GM23338 (cell line): ENCODE measurements at regions not wholly inside any gene's neighbourhood (a gene's known extent, or its start where the extent isn't known, plus 50 kb on each side); places are given as distances from the start of the nearest gene placed in this dataset.

ENCODE experiments used
- ATAC-seq: fragments of 200-7000 bp; cut with Tn5 transposase; 3 replicates; pipeline ENCODE4 v1.9.1; 2020
- DNase-seq: peaks from one replicate; pipeline ENCODE4 v3.0.0-alpha.2; 2015; ENCODE audit warnings: low spot score
- H2AFZ ChIP-seq: fragments of 200-600 bp; sonication (generic); 2 replicates; pipeline ENCODE4 v1.8.0; 2016; ENCODE audit warnings: antibody characterized with exemption, mild to moderate bottlenecking, moderate library complexity
- H3F3A ChIP-seq: fragments of 200-600 bp; sonication (generic); replicated peaks from 2 replicates; pipeline ENCODE4 v1.8.0; 2017; ENCODE audit warnings: antibody characterized with exemption, mixed run types, low read depth
- H3K27ac ChIP-seq: fragments of 200-600 bp; sonication (generic); 2 replicates; pipeline ENCODE4 v1.6.1; 2016; ENCODE audit warnings: low read depth
- H3K27me3 ChIP-seq: fragments of 200-600 bp; sonication (generic); 2 replicates; pipeline ENCODE4 v1.8.0; 2016; ENCODE audit warnings: mild to moderate bottlenecking, mixed run types, moderate library complexity; ENCODE audit not compliant: insufficient read depth
- H3K36me3 ChIP-seq: fragments of 200-600 bp; sonication (generic); 2 replicates; pipeline ENCODE4 v1.8.0; 2016; ENCODE audit warnings: mild to moderate bottlenecking; ENCODE audit not compliant: insufficient read depth
- H3K4me1 ChIP-seq: fragments of 200-600 bp; sonication (generic); 2 replicates; pipeline ENCODE4 v1.8.0; 2016; ENCODE audit warnings: mild to moderate bottlenecking, moderate library complexity; ENCODE audit not compliant: insufficient read depth
- H3K4me2 ChIP-seq: fragments of 200-600 bp; sonication (generic); 2 replicates; pipeline ENCODE4 v1.7.1; 2017; ENCODE audit warnings: mixed run types
- H3K4me3 ChIP-seq: fragments of 200-600 bp; sonication (generic); 2 replicates; pipeline ENCODE4 v1.6.1; 2016; ENCODE audit warnings: mixed run types
- H3K79me2 ChIP-seq: fragments of 200-600 bp; sonication (generic); replicated peaks from 2 replicates; pipeline ENCODE4 v1.8.0; 2017; ENCODE audit warnings: mild to moderate bottlenecking; ENCODE audit not compliant: insufficient read depth
- H3K9me2 ChIP-seq: fragments of 200-600 bp; sonication (generic); 2 replicates; pipeline ENCODE4 v1.8.0; 2017; ENCODE audit not compliant: insufficient read depth
- H4K20me1 ChIP-seq: fragments of 200-600 bp; sonication (generic); replicated peaks from 2 replicates; pipeline ENCODE4 v1.8.0; 2017; ENCODE audit warnings: mild to moderate bottlenecking; ENCODE audit not compliant: insufficient read depth
- H3K27ac Mint-ChIP-seq: 2 replicates; pipeline ENCODE4 v1.8.0; 2020; ENCODE audit warnings: inconsistent platforms, mild to moderate bottlenecking, moderate library complexity, mixed read lengths
- H3K27me3 Mint-ChIP-seq: 3 replicates; pipeline ENCODE4 v1.8.0; 2022; ENCODE audit warnings: low read depth, mild to moderate bottlenecking, moderate library complexity, mixed read lengths, inconsistent platforms; ENCODE audit not compliant: insufficient read depth, poor library complexity
- H3K36me3 Mint-ChIP-seq: 3 replicates; pipeline ENCODE4 v1.8.0; 2021; ENCODE audit warnings: low read depth, mild to moderate bottlenecking, inconsistent platforms, moderate library complexity, mixed read lengths
- H3K4me1 Mint-ChIP-seq: 3 replicates; pipeline ENCODE4 v1.8.0; 2020; ENCODE audit warnings: mild to moderate bottlenecking, inconsistent platforms, mixed read lengths
- H3K4me3 Mint-ChIP-seq: 3 replicates; pipeline ENCODE4 v1.8.0; 2021; ENCODE audit warnings: moderate library complexity, mild to moderate bottlenecking, inconsistent platforms, mixed read lengths
- H3K9me3 Mint-ChIP-seq: 3 replicates; pipeline ENCODE4 v1.8.0; 2020; ENCODE audit warnings: moderate library complexity, mild to moderate bottlenecking, inconsistent platforms, mixed read lengths
- CREB1 ChIP-seq: fragments of 250-450 bp; sonication (Bioruptor Pico); IDR thresholded peaks from 2 replicates; pipeline ENCODE4 v1.5.0; 2020; ENCODE audit warnings: low read depth, mild to moderate bottlenecking, moderate library complexity
- ETS1 ChIP-seq: IDR thresholded peaks from 2 replicates; pipeline ENCODE4 v1.6.1; 2016; ENCODE audit warnings: antibody characterized with exemption
- EZH2 ChIP-seq: fragments of 200-600 bp; sonication (generic); IDR thresholded peaks from one replicate; pipeline ENCODE4 v1.8.0; 2017; ENCODE audit warnings: antibody characterized with exemption, mild to moderate bottlenecking, low read depth; ENCODE audit not compliant: unreplicated experiment
- EZH2phosphoT487 ChIP-seq: fragments of 200-600 bp; sonication (generic); IDR thresholded peaks from one replicate; pipeline ENCODE4 v1.8.1; 2018; ENCODE audit warnings: antibody characterized with exemption; ENCODE audit not compliant: unreplicated experiment
- JUNB ChIP-seq: IDR thresholded peaks from one replicate; pipeline ENCODE4 v1.6.1; 2016; ENCODE audit warnings: antibody characterized with exemption; ENCODE audit not compliant: unreplicated experiment
- NANOG ChIP-seq: IDR thresholded peaks from 2 replicates; pipeline ENCODE4 v1.6.1; 2016; ENCODE audit warnings: antibody characterized with exemption, borderline replicate concordance
- POLR2AphosphoS5 ChIP-seq: IDR thresholded peaks from 2 replicates; pipeline ENCODE4 v1.6.1; 2016; ENCODE audit warnings: antibody characterized with exemption, low read depth
- STAT1 ChIP-seq: IDR thresholded peaks from one replicate; pipeline ENCODE4 v1.6.1; 2016; ENCODE audit warnings: antibody characterized with exemption; ENCODE audit not compliant: unreplicated experiment
- ZNF114 ChIP-seq: fragments of 250-450 bp; sonication (Bioruptor Pico); IDR thresholded peaks from 2 replicates; pipeline ENCODE4 v1.5.0; 2020; ENCODE audit warnings: mild to moderate bottlenecking, moderate library complexity
- ZNF331 ChIP-seq: fragments of 250-450 bp; sonication (Bioruptor Pico); IDR thresholded peaks from 2 replicates; pipeline ENCODE4 v1.5.0; 2020; ENCODE audit warnings: low read depth, mild to moderate bottlenecking, moderate library complexity
- TF ChIP-seq, protein P1 (sequence below): fragments of 250-450 bp; sonication (Bioruptor Pico); IDR thresholded peaks from 2 replicates; pipeline ENCODE4 v1.5.0; 2020; ENCODE audit warnings: mild to moderate bottlenecking, moderate library complexity
- TF ChIP-seq, protein P2 (sequence below): IDR thresholded peaks from one replicate; pipeline ENCODE4 v1.6.1; 2018; ENCODE audit warnings: antibody characterized with exemption; ENCODE audit not compliant: unreplicated experiment
- TF ChIP-seq, protein P3 (sequence below), 2 experiments: fragments of 200-600 bp in 1 of 2; sonication (generic) in 1 of 2; conservative IDR thresholded peaks; 2 replicates each; pipeline versions ENCODE4 v1.5.1 to v1.6.1; 2016 to 2017; ENCODE audit warnings: antibody characterized with exemption in 2 of 2, low read depth in 2 of 2, mild to moderate bottlenecking in 2 of 2, moderate library complexity in 1 of 2

GRCh38 chr12:84436134-84436533, 476.5 kb downstream of the SLC6A15 start:
- no peak overlapping the region for H3K27ac Mint-ChIP-seq
- DNase-seq = no peak

More at GRCh38 chr12:84436134-84436533, 476.5 kb downstream of the SLC6A15 start:
- H3K27me3 ChIP-seq = no peaks in the 10 kb centered on the region
- peaks cover 5% of the 10 kb centered on the region; the same call in 2 of the 3 replicates for H3K4me1 Mint-ChIP-seq
- H3K4me1 ChIP-seq = no peaks in the 10 kb centered on the region
- no peaks in the 10 kb centered on the region for H3K9me2 ChIP-seq
- no peak overlapping the region for H3K4me3 ChIP-seq
- H3K9me3 Mint-ChIP-seq = no peaks in the 10 kb centered on the region
- H3K36me3 Mint-ChIP-seq = no peaks in the 10 kb centered on the region
- ATAC-seq = no peak
- no peak overlapping the region for H3K4me3 Mint-ChIP-seq
- H3F3A ChIP-seq = no peaks in the 10 kb centered on the region
- H3K4me2 ChIP-seq = no peak overlapping the region
- no peak overlapping the region for H2AFZ ChIP-seq
- no peaks in the 10 kb centered on the region for H3K36me3 ChIP-seq
- H4K20me1 ChIP-seq = no peaks in the 10 kb centered on the region
- no peaks in the 10 kb centered on the region for H3K79me2 ChIP-seq
- H3K27me3 Mint-ChIP-seq = no peaks in the 10 kb centered on the region
- no peak for TF ChIP-seq ZNF114 (CRISPR knock-in tag)
- TF ChIP-seq ZNF331 (CRISPR knock-in tag) = no peak
- no peak for TF ChIP-seq CREB1 (CRISPR knock-in tag)
- no peak for TF ChIP-seq POLR2AphosphoS5
- TF ChIP-seq STAT1 = no peak
- TF ChIP-seq EZH2 = no peak
- no peak for TF ChIP-seq NANOG
- TF ChIP-seq, protein P1, sequence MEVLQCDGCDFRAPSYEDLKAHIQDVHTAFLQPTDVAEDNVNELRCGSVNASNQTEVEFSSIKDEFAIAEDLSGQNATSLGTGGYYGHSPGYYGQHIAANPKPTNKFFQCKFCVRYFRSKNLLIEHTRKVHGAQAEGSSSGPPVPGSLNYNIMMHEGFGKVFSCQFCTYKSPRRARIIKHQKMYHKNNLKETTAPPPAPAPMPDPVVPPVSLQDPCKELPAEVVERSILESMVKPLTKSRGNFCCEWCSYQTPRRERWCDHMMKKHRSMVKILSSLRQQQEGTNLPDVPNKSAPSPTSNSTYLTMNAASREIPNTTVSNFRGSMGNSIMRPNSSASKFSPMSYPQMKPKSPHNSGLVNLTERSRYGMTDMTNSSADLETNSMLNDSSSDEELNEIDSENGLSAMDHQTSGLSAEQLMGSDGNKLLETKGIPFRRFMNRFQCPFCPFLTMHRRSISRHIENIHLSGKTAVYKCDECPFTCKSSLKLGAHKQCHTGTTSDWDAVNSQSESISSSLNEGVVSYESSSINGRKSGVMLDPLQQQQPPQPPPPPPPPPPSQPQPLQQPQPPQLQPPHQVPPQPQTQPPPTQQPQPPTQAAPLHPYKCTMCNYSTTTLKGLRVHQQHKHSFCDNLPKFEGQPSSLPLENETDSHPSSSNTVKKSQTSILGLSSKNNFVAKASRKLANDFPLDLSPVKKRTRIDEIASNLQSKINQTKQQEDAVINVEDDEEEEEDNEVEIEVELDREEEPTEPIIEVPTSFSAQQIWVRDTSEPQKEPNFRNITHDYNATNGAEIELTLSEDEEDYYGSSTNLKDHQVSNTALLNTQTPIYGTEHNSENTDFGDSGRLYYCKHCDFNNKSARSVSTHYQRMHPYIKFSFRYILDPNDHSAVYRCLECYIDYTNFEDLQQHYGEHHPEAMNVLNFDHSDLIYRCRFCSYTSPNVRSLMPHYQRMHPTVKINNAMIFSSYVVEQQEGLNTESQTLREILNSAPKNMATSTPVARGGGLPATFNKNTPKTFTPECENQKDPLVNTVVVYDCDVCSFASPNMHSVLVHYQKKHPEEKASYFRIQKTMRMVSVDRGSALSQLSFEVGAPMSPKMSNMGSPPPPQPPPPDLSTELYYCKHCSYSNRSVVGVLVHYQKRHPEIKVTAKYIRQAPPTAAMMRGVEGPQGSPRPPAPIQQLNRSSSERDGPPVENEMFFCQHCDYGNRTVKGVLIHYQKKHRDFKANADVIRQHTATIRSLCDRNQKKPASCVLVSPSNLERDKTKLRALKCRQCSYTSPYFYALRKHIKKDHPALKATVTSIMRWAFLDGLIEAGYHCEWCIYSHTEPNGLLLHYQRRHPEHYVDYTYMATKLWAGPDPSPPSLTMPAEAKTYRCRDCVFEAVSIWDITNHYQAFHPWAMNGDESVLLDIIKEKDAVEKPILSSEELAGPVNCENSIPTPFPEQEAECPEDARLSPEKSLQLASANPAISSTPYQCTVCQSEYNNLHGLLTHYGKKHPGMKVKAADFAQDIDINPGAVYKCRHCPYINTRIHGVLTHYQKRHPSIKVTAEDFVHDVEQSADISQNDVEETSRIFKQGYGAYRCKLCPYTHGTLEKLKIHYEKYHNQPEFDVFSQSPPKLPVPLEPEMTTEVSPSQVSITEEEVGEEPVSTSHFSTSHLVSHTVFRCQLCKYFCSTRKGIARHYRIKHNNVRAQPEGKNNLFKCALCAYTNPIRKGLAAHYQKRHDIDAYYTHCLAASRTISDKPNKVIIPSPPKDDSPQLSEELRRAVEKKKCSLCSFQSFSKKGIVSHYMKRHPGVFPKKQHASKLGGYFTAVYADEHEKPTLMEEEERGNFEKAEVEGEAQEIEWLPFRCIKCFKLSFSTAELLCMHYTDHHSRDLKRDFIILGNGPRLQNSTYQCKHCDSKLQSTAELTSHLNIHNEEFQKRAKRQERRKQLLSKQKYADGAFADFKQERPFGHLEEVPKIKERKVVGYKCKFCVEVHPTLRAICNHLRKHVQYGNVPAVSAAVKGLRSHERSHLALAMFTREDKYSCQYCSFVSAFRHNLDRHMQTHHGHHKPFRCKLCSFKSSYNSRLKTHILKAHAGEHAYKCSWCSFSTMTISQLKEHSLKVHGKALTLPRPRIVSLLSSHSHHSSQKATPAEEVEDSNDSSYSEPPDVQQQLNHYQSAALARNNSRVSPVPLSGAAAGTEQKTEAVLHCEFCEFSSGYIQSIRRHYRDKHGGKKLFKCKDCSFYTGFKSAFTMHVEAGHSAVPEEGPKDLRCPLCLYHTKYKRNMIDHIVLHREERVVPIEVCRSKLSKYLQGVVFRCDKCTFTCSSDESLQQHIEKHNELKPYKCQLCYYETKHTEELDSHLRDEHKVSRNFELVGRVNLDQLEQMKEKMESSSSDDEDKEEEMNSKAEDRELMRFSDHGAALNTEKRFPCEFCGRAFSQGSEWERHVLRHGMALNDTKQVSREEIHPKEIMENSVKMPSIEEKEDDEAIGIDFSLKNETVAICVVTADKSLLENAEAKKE (CRISPR knock-in tag) = no peak
- TF ChIP-seq, protein P2, sequence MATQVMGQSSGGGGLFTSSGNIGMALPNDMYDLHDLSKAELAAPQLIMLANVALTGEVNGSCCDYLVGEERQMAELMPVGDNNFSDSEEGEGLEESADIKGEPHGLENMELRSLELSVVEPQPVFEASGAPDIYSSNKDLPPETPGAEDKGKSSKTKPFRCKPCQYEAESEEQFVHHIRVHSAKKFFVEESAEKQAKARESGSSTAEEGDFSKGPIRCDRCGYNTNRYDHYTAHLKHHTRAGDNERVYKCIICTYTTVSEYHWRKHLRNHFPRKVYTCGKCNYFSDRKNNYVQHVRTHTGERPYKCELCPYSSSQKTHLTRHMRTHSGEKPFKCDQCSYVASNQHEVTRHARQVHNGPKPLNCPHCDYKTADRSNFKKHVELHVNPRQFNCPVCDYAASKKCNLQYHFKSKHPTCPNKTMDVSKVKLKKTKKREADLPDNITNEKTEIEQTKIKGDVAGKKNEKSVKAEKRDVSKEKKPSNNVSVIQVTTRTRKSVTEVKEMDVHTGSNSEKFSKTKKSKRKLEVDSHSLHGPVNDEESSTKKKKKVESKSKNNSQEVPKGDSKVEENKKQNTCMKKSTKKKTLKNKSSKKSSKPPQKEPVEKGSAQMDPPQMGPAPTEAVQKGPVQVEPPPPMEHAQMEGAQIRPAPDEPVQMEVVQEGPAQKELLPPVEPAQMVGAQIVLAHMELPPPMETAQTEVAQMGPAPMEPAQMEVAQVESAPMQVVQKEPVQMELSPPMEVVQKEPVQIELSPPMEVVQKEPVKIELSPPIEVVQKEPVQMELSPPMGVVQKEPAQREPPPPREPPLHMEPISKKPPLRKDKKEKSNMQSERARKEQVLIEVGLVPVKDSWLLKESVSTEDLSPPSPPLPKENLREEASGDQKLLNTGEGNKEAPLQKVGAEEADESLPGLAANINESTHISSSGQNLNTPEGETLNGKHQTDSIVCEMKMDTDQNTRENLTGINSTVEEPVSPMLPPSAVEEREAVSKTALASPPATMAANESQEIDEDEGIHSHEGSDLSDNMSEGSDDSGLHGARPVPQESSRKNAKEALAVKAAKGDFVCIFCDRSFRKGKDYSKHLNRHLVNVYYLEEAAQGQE = no peak
- TF ChIP-seq ETS1 = no peak
- TF ChIP-seq EZH2phosphoT487 = no peak
- TF ChIP-seq, protein P3, sequence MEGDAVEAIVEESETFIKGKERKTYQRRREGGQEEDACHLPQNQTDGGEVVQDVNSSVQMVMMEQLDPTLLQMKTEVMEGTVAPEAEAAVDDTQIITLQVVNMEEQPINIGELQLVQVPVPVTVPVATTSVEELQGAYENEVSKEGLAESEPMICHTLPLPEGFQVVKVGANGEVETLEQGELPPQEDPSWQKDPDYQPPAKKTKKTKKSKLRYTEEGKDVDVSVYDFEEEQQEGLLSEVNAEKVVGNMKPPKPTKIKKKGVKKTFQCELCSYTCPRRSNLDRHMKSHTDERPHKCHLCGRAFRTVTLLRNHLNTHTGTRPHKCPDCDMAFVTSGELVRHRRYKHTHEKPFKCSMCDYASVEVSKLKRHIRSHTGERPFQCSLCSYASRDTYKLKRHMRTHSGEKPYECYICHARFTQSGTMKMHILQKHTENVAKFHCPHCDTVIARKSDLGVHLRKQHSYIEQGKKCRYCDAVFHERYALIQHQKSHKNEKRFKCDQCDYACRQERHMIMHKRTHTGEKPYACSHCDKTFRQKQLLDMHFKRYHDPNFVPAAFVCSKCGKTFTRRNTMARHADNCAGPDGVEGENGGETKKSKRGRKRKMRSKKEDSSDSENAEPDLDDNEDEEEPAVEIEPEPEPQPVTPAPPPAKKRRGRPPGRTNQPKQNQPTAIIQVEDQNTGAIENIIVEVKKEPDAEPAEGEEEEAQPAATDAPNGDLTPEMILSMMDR (conservative IDR thresholded peaks at IDR 0.05; ENCODE audit: low read depth in 2 of 2) = no peak
- no peak for TF ChIP-seq JUNB
- no peak overlapping the region for H3K27ac ChIP-seq
